ENCODE measurements at regions not wholly inside any gene's neighbourhood (a gene's known extent, or its start where the extent isn't known, plus 50 kb on each side); places are given as distances from the start of the nearest gene placed in this dataset.

DNA sequence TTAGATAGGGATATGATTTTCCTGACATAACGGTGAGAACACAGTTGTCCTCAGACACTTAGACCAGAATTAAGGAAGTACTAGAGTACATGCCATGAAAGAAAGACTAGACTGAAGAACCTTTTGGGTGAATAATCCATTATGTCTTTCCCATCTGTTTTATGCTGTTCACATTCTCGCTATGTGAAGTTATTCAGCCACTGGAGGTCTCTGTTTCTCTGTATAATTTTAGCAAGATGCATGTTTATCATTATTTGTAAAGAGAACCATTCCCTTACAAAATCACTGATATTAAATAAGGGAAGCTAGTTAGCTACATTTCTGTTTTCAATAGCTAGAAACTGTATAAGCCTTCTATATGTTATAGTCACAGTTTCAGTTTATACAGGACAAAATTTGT is 391.9 kb downstream of the CD109 start:
- no peak for TF ChIP-seq FOXP2 (optimal IDR thresholded peaks at IDR 0.05; ENCODE audit: borderline replicate concordance, extremely low read depth, extremely low read length, insufficient read depth)
- no peak for TF ChIP-seq REST (IDR thresholded peaks at IDR 0.05; ENCODE audit: insufficient read depth in 1 of 2, low read depth in 2 of 2, low read length in 2 of 2)
- no peak for TF ChIP-seq POLR2AphosphoS5 (IDR thresholded peaks at IDR 0.05; ENCODE audit: low read depth, low read length)
- no peak for TF ChIP-seq SIN3A (IDR thresholded peaks at IDR 0.05; ENCODE audit: borderline replicate concordance, insufficient read depth, low read length)
- TF ChIP-seq TAF1 (IDR thresholded peaks at IDR 0.05; ENCODE audit: borderline replicate concordance, insufficient read depth, low read length), result no peak

- no peak for TF ChIP-seq TAF1 (IDR thresholded peaks at IDR 0.05; ENCODE audit: borderline replicate concordance, insufficient read depth, low read length)
- TF ChIP-seq POLR2AphosphoS5 (IDR thresholded peaks at IDR 0.05; ENCODE audit: low read depth, low read length), result no peak
- no peak for TF ChIP-seq SIN3A (IDR thresholded peaks at IDR 0.05; ENCODE audit: borderline replicate concordance, insufficient read depth, low read length)
- TF ChIP-seq REST (IDR thresholded peaks at IDR 0.05; ENCODE audit: insufficient read depth in 1 of 2, low read depth in 2 of 2, low read length in 2 of 2), result no peak
- TF ChIP-seq FOXP2 (optimal IDR thresholded peaks at IDR 0.05; ENCODE audit: borderline replicate concordance, extremely low read depth, extremely low read length, insufficient read depth), result no peak
Observed at GRCh38 chr6:74075896-74076295, 379.9 kb downstream of the CD109 start.

GRCh38 chr6:74075323-74075722 is 379.3 kb downstream of the CD109 start:
- TF ChIP-seq SIN3A (IDR thresholded peaks at IDR 0.05; ENCODE audit: borderline replicate concordance, insufficient read depth, low read length), result no peak
- no peak for TF ChIP-seq POLR2AphosphoS5 (IDR thresholded peaks at IDR 0.05; ENCODE audit: low read depth, low read length)
- no peak for TF ChIP-seq TAF1 (IDR thresholded peaks at IDR 0.05; ENCODE audit: borderline replicate concordance, insufficient read depth, low read length)
- TF ChIP-seq FOXP2 (optimal IDR thresholded peaks at IDR 0.05; ENCODE audit: borderline replicate concordance, extremely low read depth, extremely low read length, insufficient read depth), result no peak
- TF ChIP-seq REST (IDR thresholded peaks at IDR 0.05; ENCODE audit: insufficient read depth in 1 of 2, low read depth in 2 of 2, low read length in 2 of 2), result no peak

- no peak for TF ChIP-seq SIN3A (IDR thresholded peaks at IDR 0.05; ENCODE audit: borderline replicate concordance, insufficient read depth, low read length)
- TF ChIP-seq POLR2AphosphoS5 (IDR thresholded peaks at IDR 0.05; ENCODE audit: low read depth, low read length), result no peak
- no peak for TF ChIP-seq REST (IDR thresholded peaks at IDR 0.05; ENCODE audit: insufficient read depth in 1 of 2, low read depth in 2 of 2, low read length in 2 of 2)
- no peak for TF ChIP-seq FOXP2 (optimal IDR thresholded peaks at IDR 0.05; ENCODE audit: borderline replicate concordance, extremely low read depth, extremely low read length, insufficient read depth)
- TF ChIP-seq TAF1 (IDR thresholded peaks at IDR 0.05; ENCODE audit: borderline replicate concordance, insufficient read depth, low read length), result no peak
Observed at GRCh38 chr6:74074645-74075044, 378.6 kb downstream of the CD109 start.

GRCh38 chr6:74073999-74074398 is 378.0 kb downstream of the CD109 start:
- TF ChIP-seq POLR2AphosphoS5 (IDR thresholded peaks at IDR 0.05; ENCODE audit: low read depth, low read length) (no peak), REST (IDR thresholded peaks at IDR 0.05; ENCODE audit: insufficient read depth in 1 of 2, low read depth in 2 of 2, low read length in 2 of 2) (no peak), TAF1 (IDR thresholded peaks at IDR 0.05; ENCODE audit: borderline replicate concordance, insufficient read depth, low read length) (no peak), FOXP2 (optimal IDR thresholded peaks at IDR 0.05; ENCODE audit: borderline replicate concordance, extremely low read depth, extremely low read length, insufficient read depth) (no peak), SIN3A (IDR thresholded peaks at IDR 0.05; ENCODE audit: borderline replicate concordance, insufficient read depth, low read length) (no peak)

Measured in PFSK-1 (cell line).